Stimulated activated naive CD8-positive, alpha-beta T cell treated with anti-CD3 and anti-CD28 coated beads, Interleukin-15, Interleukin-2, amounts not matched to agents 100 ng/mL and 50 ng/mL, for 24 hours (primary cell): ENCODE measurements at regions not wholly inside any gene's neighbourhood (a gene's known extent, or its start where the extent isn't known, plus 50 kb on each side); places are given as distances from the start of the nearest gene placed in this dataset.

Source experiments
- H3K27ac Mint-ChIP-seq: one replicate; pipeline ENCODE4 v1.8.0; 2021; ENCODE audit warnings: mild to moderate bottlenecking, mixed read lengths
- H3K27me3 Mint-ChIP-seq: one replicate; pipeline ENCODE4 v1.8.0; 2021; ENCODE audit warnings: mixed read lengths
- H3K36me3 Mint-ChIP-seq: one replicate; pipeline ENCODE4 v1.8.0; 2021; ENCODE audit warnings: low read depth, mixed read lengths
- H3K4me1 Mint-ChIP-seq: one replicate; pipeline ENCODE4 v1.8.0; 2021; ENCODE audit warnings: low read depth, mixed read lengths
- H3K4me3 Mint-ChIP-seq: one replicate; pipeline ENCODE4 v1.8.0; 2021; ENCODE audit warnings: mild to moderate bottlenecking, mixed read lengths
- H3K9me3 Mint-ChIP-seq: one replicate; pipeline ENCODE4 v1.8.0; 2021; ENCODE audit warnings: mixed read lengths

DNA sequence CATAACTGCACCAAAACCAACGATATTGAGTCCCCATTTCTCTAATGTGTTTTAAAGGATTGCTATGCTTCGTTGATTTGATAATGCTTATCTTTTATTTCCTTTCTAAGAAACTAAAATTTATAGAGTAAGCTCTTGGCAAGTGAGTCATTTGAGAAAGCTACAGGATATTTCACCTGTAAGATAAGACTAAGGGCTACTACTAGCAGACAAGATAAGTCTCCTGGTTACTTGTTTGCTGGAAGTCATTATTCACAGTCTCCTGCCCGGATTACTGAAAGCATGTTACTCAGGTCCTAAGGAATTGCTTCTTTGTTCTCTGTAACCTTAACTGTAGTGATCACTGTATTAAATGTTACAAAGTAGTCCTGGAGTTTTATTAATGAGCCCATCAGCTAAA lies 315.9 kb upstream of the RASA1 start:
- Mint-ChIP-seq H3K36me3 (no peaks in the 10 kb centered on the region), H3K27me3 (peaks cover 13% of the 10 kb centered on the region), H3K4me3 (no peak overlapping the region), H3K27ac (no peak overlapping the region), H3K4me1 (no peaks in the 10 kb centered on the region), H3K9me3 (no peaks in the 10 kb centered on the region)

- no peaks in the 10 kb centered on the region for H3K4me1 Mint-ChIP-seq
Measured at GRCh38 chr5:86964889-86965288, 302.8 kb upstream of the RASA1 start.

GRCh38 chr5:86968301-86968753 lies 299.4 kb upstream of the RASA1 start:
- no peaks in the 10 kb centered on the region for H3K9me3 Mint-ChIP-seq
- H3K27ac Mint-ChIP-seq: no peak overlapping the region

More at GRCh38 chr5:86964889-86965288, 302.8 kb upstream of the RASA1 start:
- H3K4me3 Mint-ChIP-seq: no peak overlapping the region
- no peaks in the 10 kb centered on the region for H3K36me3 Mint-ChIP-seq
- H3K27me3 Mint-ChIP-seq: no peaks in the 10 kb centered on the region
- no peaks in the 10 kb centered on the region for H3K9me3 Mint-ChIP-seq
- H3K27ac Mint-ChIP-seq: no peak overlapping the region

GRCh38 chr5:86970361-86970760 lies 297.3 kb upstream of the RASA1 start:
- no peaks in the 10 kb centered on the region for H3K36me3 Mint-ChIP-seq
- no peaks in the 10 kb centered on the region for H3K9me3 Mint-ChIP-seq
- H3K4me1 Mint-ChIP-seq: no peaks in the 10 kb centered on the region
- H3K4me3 Mint-ChIP-seq: no peak overlapping the region
- peaks cover 9% of the 10 kb centered on the region for H3K27me3 Mint-ChIP-seq
- H3K27ac Mint-ChIP-seq: no peak overlapping the region

More at GRCh38 chr5:86968301-86968753, 299.4 kb upstream of the RASA1 start:
- Mint-ChIP-seq H3K4me3 (no peak overlapping the region), H3K36me3 (no peaks in the 10 kb centered on the region), H3K4me1 (no peaks in the 10 kb centered on the region), H3K27me3 (peaks cover 7% of the 10 kb centered on the region)

DNA sequence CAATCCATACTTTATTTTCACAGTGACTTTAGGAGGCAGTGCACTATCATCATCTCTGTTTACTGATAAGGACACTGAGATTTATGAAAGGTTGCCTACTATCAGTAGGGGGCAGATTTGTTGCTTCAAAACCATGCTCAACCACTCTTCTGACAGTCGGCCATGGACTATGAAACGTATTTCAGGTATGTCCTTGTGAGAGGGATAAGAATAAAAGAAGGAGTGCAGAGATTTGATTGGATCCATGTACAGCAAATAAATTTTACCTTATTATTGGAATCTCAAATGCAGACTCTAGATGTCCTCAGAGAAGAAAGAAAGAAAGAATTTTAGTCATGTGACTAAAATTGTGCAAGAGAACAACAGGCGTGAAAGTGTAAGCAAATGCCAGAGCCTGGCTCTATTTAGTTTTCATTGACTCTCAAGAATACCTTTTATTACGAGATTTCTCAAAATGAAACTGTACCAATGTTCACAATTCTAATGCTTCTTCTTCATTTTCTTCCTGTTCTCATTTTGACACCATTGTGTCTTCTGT lies 296.6 kb upstream of the RASA1 start:
- Mint-ChIP-seq H3K4me1 (no peaks in the 10 kb centered on the region), H3K36me3 (no peaks in the 10 kb centered on the region), H3K27ac (no peak overlapping the region), H3K27me3 (peaks cover 15% of the 10 kb centered on the region), H3K4me3 (no peak overlapping the region), H3K9me3 (no peaks in the 10 kb centered on the region)

DNA sequence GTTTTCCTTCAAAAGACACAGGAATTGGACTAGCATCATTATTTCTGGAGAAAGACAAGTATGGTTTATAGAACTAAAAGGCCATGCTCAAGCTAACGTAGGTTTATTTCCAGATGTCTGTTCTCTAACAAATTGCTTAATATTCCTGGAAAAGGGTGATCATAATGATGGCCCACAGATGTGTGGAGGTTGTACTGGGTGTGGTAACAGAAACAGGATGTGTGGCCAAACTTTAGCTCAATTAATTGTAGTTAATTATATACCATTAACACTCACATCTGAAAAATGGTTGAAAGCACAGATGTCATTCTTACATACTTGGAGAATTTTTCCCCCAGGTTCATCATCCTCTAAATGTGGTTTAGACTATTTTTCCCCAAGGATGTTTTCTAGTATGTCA lies 292.7 kb upstream of the RASA1 start:
- H3K36me3 Mint-ChIP-seq: no peaks in the 10 kb centered on the region
- H3K4me3 Mint-ChIP-seq: no peak overlapping the region
- no peak overlapping the region for H3K27ac Mint-ChIP-seq
- no peaks in the 10 kb centered on the region for H3K4me1 Mint-ChIP-seq
- no peaks in the 10 kb centered on the region for H3K9me3 Mint-ChIP-seq
- H3K27me3 Mint-ChIP-seq: peaks cover 19% of the 10 kb centered on the region

GRCh38 chr5:86977190-86977589 lies 290.5 kb upstream of the RASA1 start:
- Mint-ChIP-seq H3K9me3 (no peaks in the 10 kb centered on the region), H3K4me3 (no peak overlapping the region), H3K36me3 (no peaks in the 10 kb centered on the region), H3K4me1 (no peaks in the 10 kb centered on the region), H3K27me3 (peaks cover 19% of the 10 kb centered on the region), H3K27ac (no peak overlapping the region)

DNA sequence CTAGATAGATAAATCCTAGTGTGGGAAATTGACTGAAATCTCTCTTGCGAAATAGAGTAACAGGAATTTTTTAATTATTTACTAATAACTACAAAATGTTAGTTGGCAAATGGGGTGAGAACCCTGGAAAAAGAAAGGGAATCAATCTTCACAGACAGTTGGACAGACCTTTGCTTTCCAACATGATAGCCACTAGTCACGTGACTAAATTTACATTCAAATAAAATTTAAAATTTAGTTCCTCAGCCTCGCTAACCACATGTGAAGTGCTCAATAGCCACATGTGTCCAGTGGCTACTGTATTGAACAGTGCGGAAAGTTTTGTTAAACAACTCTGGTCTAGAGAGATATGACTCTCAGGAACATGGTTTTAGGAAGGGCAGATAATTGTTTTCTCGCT lies 289.9 kb upstream of the RASA1 start:
- Mint-ChIP-seq H3K27me3 (peaks cover 17% of the 10 kb centered on the region), H3K27ac (no peak overlapping the region), H3K36me3 (no peaks in the 10 kb centered on the region), H3K9me3 (no peaks in the 10 kb centered on the region), H3K4me3 (no peak overlapping the region), H3K4me1 (no peaks in the 10 kb centered on the region)

- Mint-ChIP-seq H3K4me3 (no peak overlapping the region), H3K9me3 (no peaks in the 10 kb centered on the region), H3K27ac (no peak overlapping the region), H3K36me3 (no peaks in the 10 kb centered on the region), H3K27me3 (peaks cover 12% of the 10 kb centered on the region), H3K4me1 (no peaks in the 10 kb centered on the region)
Measured at GRCh38 chr5:86979811-86980411, 287.8 kb upstream of the RASA1 start.

DNA sequence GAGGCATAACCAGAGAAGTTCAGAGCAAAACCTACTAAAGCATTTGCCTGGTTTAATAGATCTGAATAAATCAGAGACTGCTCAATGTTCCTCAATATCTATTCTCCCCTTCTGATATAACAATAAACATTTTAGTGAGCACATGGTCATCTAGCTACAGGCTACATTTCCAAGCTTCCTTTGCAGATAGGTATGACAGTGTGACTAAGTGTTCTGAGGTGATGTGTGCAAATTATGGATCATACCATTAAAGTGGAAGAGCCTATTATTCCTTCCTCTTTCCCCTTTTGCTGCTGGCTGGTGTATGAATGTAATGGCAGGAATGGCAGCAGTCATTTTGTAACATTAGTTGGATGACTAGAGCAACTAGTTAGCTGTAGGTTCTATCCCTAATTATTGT lies 285.8 kb upstream of the RASA1 start:
- H3K27ac Mint-ChIP-seq: no peak overlapping the region
- no peaks in the 10 kb centered on the region for H3K36me3 Mint-ChIP-seq
- H3K4me1 Mint-ChIP-seq: no peaks in the 10 kb centered on the region
- H3K4me3 Mint-ChIP-seq: no peak overlapping the region
- peaks cover 4% of the 10 kb centered on the region for H3K27me3 Mint-ChIP-seq
- H3K9me3 Mint-ChIP-seq: no peaks in the 10 kb centered on the region

DNA sequence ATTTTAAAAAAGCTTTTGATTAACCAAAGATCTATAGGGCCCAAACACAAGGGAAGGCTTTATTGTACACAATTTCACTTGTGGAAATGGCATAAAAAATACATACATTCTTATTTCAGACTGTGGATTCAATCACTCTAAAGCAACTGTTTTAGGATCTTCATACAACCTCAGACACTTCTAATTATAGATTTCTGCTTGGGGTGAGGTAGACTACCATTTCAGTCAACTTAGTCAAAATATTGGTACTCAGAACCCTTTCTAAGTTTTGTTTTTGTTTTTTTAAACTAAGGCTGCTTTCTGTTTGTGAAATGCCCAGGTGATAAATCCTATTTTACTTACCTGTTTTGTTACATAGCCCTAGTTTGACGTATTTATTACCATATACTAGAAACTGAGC lies 284.5 kb upstream of the RASA1 start:
- Mint-ChIP-seq H3K4me1 (no peaks in the 10 kb centered on the region), H3K27ac (no peak overlapping the region), H3K36me3 (no peaks in the 10 kb centered on the region), H3K4me3 (no peak overlapping the region), H3K27me3 (peaks cover under 1% of the 10 kb centered on the region), H3K9me3 (no peaks in the 10 kb centered on the region)

- H3K9me3 Mint-ChIP-seq: no peaks in the 10 kb centered on the region
- no peaks in the 10 kb centered on the region for H3K4me1 Mint-ChIP-seq
- no peaks in the 10 kb centered on the region for H3K27me3 Mint-ChIP-seq
- no peak overlapping the region for H3K27ac Mint-ChIP-seq
- H3K36me3 Mint-ChIP-seq: no peaks in the 10 kb centered on the region
- no peak overlapping the region for H3K4me3 Mint-ChIP-seq
Measured at GRCh38 chr5:86986837-86987236, 280.8 kb upstream of the RASA1 start.

DNA sequence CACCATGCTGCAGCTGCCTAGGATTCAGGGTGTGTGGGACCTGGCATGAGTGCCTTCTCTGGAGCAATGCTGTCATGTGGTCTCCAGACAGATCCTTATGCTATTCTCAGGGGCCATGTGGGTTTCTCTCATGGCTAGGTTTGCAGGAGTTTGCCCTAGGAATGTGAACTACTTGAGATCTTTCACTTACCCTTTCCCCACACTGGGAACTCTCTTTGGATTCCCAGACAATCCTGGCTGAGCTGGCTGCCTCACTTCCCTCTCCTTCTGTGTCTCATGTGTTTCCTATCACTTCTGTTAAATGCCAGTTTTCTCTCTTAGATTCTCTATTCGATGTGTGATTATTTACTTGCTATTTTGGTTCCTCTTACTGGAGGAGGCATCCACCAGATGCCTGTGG lies 270.2 kb upstream of the RASA1 start:
- Mint-ChIP-seq H3K27ac (no peak overlapping the region), H3K9me3 (no peaks in the 10 kb centered on the region), H3K36me3 (no peaks in the 10 kb centered on the region), H3K4me3 (no peak overlapping the region), H3K4me1 (no peaks in the 10 kb centered on the region), H3K27me3 (peaks cover 9% of the 10 kb centered on the region)

DNA sequence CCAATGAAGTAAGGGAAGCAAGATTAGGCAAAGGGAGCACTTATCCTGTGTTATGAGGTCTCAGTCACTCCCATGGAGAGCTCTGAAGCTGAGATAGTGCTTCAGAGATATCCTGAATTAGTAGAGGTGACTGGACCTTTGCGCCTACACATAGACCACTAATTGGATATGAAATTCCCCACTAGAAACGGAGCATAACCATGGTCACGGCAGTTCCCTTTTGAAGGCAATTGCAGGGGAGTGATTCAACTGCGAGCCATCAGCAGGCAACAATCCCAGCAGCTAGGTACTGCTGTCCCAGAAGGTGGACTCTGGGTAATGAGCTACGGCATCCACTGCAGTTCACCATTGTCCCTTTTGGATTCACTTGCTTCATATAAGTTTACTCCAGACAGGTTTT lies 267.7 kb upstream of the RASA1 start:
- H3K4me1 Mint-ChIP-seq: no peaks in the 10 kb centered on the region
- no peak overlapping the region for H3K4me3 Mint-ChIP-seq
- H3K9me3 Mint-ChIP-seq: no peaks in the 10 kb centered on the region

DNA sequence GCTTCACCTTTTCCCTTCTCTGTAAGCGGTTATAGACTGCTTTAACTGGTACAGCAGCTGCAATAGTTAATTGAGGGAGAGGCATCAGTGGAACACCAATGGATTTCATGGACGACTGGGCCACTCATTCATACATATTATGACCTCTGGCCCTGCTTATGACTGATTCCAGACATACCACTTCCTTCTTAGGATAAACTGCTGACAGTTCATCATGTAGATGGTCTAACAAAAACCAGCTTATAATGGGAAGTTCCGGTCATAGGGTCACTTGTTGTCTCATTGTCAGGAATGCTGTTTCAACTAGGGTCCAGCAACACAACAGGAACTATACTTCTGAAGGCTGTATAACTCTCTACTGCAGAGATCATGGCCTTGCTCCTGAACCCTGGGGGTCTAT lies 265.2 kb upstream of the RASA1 start:
- no peak overlapping the region for H3K4me3 Mint-ChIP-seq
- H3K36me3 Mint-ChIP-seq: no peaks in the 10 kb centered on the region
- no peaks in the 10 kb centered on the region for H3K9me3 Mint-ChIP-seq
- H3K4me1 Mint-ChIP-seq: no peaks in the 10 kb centered on the region
- peaks cover 9% of the 10 kb centered on the region for H3K27me3 Mint-ChIP-seq
- H3K27ac Mint-ChIP-seq: no peak overlapping the region

More for the DNA sequence above, 267.7 kb upstream of the RASA1 start:
- peaks cover 9% of the 10 kb centered on the region for H3K27me3 Mint-ChIP-seq
- H3K36me3 Mint-ChIP-seq: no peaks in the 10 kb centered on the region
- H3K27ac Mint-ChIP-seq: no peak overlapping the region

GRCh38 chr5:87004101-87004500 lies 263.6 kb upstream of the RASA1 start:
- no peaks in the 10 kb centered on the region for H3K36me3 Mint-ChIP-seq
- no peaks in the 10 kb centered on the region for H3K4me1 Mint-ChIP-seq
- H3K27me3 Mint-ChIP-seq: no peaks in the 10 kb centered on the region
- H3K9me3 Mint-ChIP-seq: no peaks in the 10 kb centered on the region
- no peak overlapping the region for H3K27ac Mint-ChIP-seq
- H3K4me3 Mint-ChIP-seq: no peak overlapping the region
